Tibial nerve (tissue), 4 donors: ENCODE measurements at regions not wholly inside any gene's neighbourhood (a gene's known extent, or its start where the extent isn't known, plus 50 kb on each side); places are given as distances from the start of the nearest gene placed in this dataset.

Experiments used
- DNase-seq, 2 donors: peaks; one replicate each; pipeline ENCODE4 v3.0.0-alpha.2; 2019; ENCODE audit warnings: low spot score in 2 of 2
- H3K27ac ChIP-seq, 4 donors: fragments of 200-600 bp; sonication (generic) in 3 of 4; one replicate each; pipeline ENCODE4 v1.5.1; 2017 to 2019; ENCODE audit warnings: mild to moderate bottlenecking in 1 of 4
- H3K27me3 ChIP-seq, 2 donors: fragments of 200-600 bp; sonication (generic) in 1 of 2; one replicate each; pipeline versions ENCODE4 v1.5.1 to v1.6.0; 2017 to 2019
- H3K36me3 ChIP-seq, 3 donors: fragments of 200-600 bp; sonication (generic); one replicate each; pipeline ENCODE4 v1.5.1; 2018 to 2019
- H3K4me1 ChIP-seq, 4 donors: fragments of 200-600 bp; sonication (generic) in 3 of 4; one replicate each; pipeline ENCODE4 v1.5.1; 2017 to 2019
- H3K4me3 ChIP-seq, 4 donors: fragments of 200-600 bp; sonication (generic) in 3 of 4; one replicate each; pipeline ENCODE4 v1.5.1; 2017 to 2019; ENCODE audit warnings: mild to moderate bottlenecking in 1 of 4, moderate library complexity in 1 of 4
- H3K9me3 ChIP-seq, 4 donors: fragments of 200-600 bp; sonication (generic) in 3 of 4; one replicate each; pipeline ENCODE4 v1.5.1; 2017 to 2019
- EP300 ChIP-seq, 2 donors: sonication (generic); formaldehyde crosslinking; IDR thresholded peaks; one replicate each; pipeline ENCODE4 v1.6.1; 2017; ENCODE audit warnings: antibody characterized with exemption in 2 of 2, mild to moderate bottlenecking in 1 of 2
- POLR2A ChIP-seq, 2 donors: fragments of 450-650 bp; IDR thresholded peaks; one replicate each; pipeline ENCODE4 v1.6.1; 2017; ENCODE audit warnings: antibody characterized with exemption in 2 of 2, mild to moderate bottlenecking in 2 of 2, moderate library complexity in 2 of 2
- WGBS, 2 donors: methylation state at CpG; one replicate each; pipeline ENCODE4 v1.1.5; 2018; 5-methylcytosine and 5-hydroxymethylcytosine counted together
- TF ChIP-seq, protein P1 (sequence below), 5 experiments: fragments of 200-600 bp in 3 of 5; fragments of 450-650 bp in 2 of 5; sonication (generic) in 3 of 5; IDR thresholded peaks; one replicate each; pipeline ENCODE4 v1.5.1; 2016 to 2019; ENCODE audit warnings: antibody characterized with exemption in 5 of 5, mild to moderate bottlenecking in 3 of 5, moderate library complexity in 2 of 5

DNA sequence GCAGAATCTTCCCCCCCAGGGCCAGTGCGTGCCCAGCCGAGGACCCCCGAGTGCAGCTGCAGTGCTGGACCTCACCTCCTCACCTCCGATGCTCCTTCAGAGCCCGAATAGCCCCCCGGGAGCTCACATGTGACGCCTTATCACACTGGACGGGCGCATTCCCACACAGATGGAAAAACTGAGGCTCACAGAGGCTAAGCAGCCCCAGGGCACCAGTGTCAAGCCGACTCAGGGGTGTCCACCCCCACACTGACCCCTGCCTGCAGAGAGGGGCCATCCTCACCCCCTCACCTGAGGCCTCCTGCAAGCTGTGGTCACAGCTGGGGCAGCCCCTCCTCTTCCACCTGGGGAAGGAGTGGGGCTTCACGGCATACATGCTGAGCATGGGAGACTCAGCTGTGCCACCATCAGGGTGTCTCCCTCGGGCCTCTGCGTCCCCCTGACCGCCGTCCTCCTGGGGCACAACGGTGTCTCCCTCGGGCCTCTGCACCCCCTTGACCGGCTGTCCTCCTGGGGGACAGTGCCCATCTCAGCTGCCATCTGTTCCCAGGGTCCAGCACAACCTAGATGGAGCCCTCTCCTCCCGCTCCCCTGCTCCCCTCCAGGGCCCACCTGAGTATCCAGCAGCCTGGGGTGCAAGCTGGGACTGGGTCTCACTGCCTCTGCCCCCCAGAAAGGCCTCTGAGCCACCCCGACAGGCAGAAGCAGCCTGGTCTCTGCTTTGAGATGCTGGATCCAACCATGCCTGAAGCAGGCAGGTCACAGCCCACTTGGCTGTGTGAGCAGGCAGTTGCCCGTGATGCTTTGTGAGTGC is 85.3 kb upstream of the NKX1-1 start:
- H3K9me3 ChIP-seq: peaks cover 0 to 4% (median 0%) of the 10 kb centered on the region in 4 donors

DNA sequence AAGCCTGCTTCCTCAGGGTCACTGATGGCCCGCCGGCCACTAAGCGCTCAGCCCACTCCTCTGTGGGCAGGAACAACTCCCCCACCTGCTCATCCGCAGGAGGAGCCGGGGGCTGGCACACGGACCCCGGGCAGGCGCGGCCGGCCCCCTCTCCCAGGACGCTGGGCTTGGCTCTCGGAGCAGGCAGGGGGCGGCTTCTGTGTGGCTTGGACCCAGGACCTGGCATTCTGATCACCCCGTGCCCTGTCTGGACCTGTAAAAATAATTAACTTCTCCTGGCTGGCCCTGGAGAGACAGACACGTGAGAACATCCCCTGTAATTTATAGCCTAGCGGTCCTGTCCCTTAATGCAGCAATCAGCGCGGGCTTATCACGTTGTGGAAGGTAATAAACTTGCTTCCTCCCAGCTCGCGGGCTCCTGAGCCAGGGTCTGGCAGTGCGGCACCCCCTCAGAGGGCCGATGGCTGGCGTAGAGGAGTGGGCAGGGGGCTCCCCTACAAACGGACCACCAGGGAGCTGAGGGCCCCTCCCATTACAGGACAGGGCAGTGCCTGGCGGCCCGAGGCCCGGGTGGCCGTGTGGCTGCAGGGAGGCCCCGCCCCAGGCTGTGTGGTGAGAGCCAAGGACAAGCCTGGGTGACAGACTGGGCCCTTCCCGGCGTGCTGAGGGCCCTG is 84.5 kb upstream of the NKX1-1 start:
- Histone ChIP-seq H3K4me3 (no peak overlapping the region), H3K4me1 (no peaks in the 10 kb centered on the region), H3K9me3 (peaks cover 0 to 12% (median 2%) of the 10 kb centered on the region in 4 donors), H3K27ac (no peak overlapping the region), H3K27me3 (peaks cover 0 to 47% of the 10 kb centered on the region in 2 donors), H3K36me3 (no peaks in the 10 kb centered on the region)
- TF ChIP-seq, protein P1, sequence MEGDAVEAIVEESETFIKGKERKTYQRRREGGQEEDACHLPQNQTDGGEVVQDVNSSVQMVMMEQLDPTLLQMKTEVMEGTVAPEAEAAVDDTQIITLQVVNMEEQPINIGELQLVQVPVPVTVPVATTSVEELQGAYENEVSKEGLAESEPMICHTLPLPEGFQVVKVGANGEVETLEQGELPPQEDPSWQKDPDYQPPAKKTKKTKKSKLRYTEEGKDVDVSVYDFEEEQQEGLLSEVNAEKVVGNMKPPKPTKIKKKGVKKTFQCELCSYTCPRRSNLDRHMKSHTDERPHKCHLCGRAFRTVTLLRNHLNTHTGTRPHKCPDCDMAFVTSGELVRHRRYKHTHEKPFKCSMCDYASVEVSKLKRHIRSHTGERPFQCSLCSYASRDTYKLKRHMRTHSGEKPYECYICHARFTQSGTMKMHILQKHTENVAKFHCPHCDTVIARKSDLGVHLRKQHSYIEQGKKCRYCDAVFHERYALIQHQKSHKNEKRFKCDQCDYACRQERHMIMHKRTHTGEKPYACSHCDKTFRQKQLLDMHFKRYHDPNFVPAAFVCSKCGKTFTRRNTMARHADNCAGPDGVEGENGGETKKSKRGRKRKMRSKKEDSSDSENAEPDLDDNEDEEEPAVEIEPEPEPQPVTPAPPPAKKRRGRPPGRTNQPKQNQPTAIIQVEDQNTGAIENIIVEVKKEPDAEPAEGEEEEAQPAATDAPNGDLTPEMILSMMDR (IDR thresholded peaks at IDR 0.05): no peak
- TF ChIP-seq EP300 (IDR thresholded peaks at IDR 0.05): no peak
- no peak for TF ChIP-seq POLR2A (IDR thresholded peaks at IDR 0.05)
- WGBS, 2 donors: 19 to 22% methylated on average over 17 to 22 of the region's 32 CpGs
- no peak for DNase-seq

More for the DNA sequence above, 85.3 kb upstream of the NKX1-1 start:
- WGBS, 2 donors: 74 to 79% methylated on average over 17 to 18 of the region's 21 CpGs
- H3K27me3 ChIP-seq: peaks cover 0 to 47% of the 10 kb centered on the region in 2 donors
- DNase-seq: no peak
- no peaks in the 10 kb centered on the region for H3K4me1 ChIP-seq
- H3K36me3 ChIP-seq: no peaks in the 10 kb centered on the region
- TF ChIP-seq, protein P1 (IDR thresholded peaks at IDR 0.05): no peak
- no peak for TF ChIP-seq EP300 (IDR thresholded peaks at IDR 0.05)
- no peak for TF ChIP-seq POLR2A (IDR thresholded peaks at IDR 0.05)
- H3K27ac ChIP-seq: no peak overlapping the region
- no peak overlapping the region for H3K4me3 ChIP-seq

DNA sequence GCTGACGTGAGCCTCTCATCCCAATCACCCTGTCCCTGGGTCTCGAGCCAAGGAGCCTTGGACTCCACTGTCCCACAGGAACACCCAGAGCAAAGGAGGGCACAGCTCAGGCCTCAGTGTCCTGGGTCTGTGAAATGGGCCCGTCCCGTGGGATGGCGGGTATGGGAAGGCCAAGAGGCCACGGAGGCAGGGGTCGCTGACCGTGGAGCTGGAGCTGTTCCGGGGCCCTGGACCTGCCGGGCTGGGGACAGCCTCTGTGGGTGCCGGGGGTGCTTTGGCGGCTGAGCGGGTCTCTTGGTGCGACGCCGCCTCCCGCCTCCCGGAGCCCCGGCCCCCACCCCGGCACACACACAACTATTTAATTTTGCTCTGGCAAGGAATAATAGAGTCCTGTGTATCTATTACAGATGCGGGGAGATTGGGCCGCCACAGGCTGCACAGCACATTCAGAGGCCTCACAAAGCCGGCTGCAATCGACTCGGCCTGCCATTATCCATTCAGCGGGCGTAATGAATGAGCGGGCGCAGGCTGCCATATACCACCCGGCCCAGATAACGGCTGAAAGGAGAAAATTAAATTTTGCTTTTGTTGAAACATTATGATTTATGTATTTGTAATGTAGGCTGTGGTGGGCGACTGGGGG is 83.9 kb upstream of the NKX1-1 start:
- DNase-seq: no peak
- Histone ChIP-seq H3K36me3 (no peaks in the 10 kb centered on the region), H3K4me1 (no peaks in the 10 kb centered on the region), H3K9me3 (peaks cover 0 to 18% (median 2%) of the 10 kb centered on the region in 4 donors), H3K27me3 (peaks cover 0 to 47% of the 10 kb centered on the region in 2 donors), H3K27ac (no peak overlapping the region), H3K4me3 (no peak overlapping the region)
- TF ChIP-seq, protein P1 (IDR thresholded peaks at IDR 0.05): no peak
- no peak for TF ChIP-seq POLR2A (IDR thresholded peaks at IDR 0.05)
- TF ChIP-seq EP300 (IDR thresholded peaks at IDR 0.05): no peak
- 64 to 70% methylated on average over 25 to 32 of the region's 32 CpGs for WGBS, 2 donors

DNA sequence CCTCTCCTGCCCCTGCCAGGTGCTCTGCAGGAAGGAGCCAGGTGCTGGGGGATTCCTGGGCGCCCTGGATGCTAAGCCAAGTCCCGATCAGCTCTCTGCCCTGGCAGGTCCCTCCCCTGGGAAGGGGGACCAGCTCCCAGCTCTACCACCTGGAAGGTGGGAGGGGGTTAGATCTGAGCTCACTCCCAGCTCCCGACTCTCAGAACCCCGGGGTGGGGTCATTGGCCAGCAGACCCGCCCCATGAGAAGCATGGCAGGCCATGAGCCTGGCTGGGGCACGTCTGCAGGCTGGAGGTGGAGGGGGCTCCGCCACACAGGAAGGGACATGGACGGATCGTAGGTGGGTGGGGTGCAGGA is 83.4 kb upstream of the NKX1-1 start:
- Histone ChIP-seq H3K9me3 (peaks cover 0 to 23% (median 4%) of the 10 kb centered on the region in 4 donors), H3K36me3 (no peaks in the 10 kb centered on the region), H3K27me3 (peaks cover 0 to 42% of the 10 kb centered on the region in 2 donors), H3K27ac (no peak overlapping the region), H3K4me1 (no peaks in the 10 kb centered on the region), H3K4me3 (no peak overlapping the region)
- WGBS, 2 donors: 76 to 81% methylated on average over 4 to 9 of the region's 9 CpGs
- no peak for TF ChIP-seq EP300 (IDR thresholded peaks at IDR 0.05)
- DNase-seq: no peak

DNA sequence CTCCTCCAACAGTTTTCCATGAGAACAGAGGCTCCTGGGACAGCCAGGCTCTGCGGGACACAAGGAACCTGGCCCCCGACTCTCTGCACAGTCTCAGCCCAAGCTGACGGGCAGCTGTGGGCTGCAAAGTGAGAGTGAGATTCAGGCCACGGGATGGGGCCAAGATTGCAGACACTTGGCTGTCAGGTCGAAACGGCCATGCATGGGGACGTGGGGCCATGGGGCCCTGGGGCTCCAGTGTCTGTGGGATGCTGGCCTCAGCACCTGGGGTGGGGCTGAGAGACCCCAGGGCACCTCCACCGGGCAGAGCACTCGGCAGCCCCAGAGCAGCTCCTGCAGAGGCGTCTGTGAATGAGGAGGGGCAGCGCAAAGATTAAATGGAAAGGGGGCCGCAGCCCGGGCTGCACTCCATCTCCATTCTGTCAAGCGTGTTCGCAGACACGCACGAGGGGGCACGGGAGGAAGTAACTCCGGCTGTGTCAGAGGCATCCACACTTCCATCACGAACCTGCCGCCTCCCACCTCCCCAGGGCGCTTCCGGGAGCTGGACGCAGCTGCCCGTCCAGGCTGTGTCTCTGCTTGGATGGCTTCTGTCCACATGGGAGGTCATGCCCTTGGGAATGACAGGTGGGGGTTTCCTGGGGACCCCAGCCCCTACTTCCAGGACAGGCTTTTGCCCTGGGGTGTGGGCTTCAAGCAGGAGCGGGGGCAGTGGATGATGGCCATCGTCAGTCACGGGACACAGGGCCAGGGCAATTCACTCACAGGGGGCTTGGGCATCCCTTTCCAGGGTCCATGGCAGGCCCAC is 82.8 kb upstream of the NKX1-1 start:
- no peak for DNase-seq
- WGBS, 2 donors: 63 to 73% methylated on average over 21 to 27 of the region's 28 CpGs
- peaks cover 0 to 37% of the 10 kb centered on the region in 2 donors for H3K27me3 ChIP-seq

More for the DNA sequence above, 82.8 kb upstream of the NKX1-1 start:
- H3K4me1 ChIP-seq: no peaks in the 10 kb centered on the region
- no peak overlapping the region for H3K4me3 ChIP-seq
- H3K9me3 ChIP-seq: peaks cover 0 to 28% (median 4%) of the 10 kb centered on the region in 4 donors
- H3K27ac ChIP-seq: no peak overlapping the region
- TF ChIP-seq EP300 (IDR thresholded peaks at IDR 0.05) (no peak), POLR2A (IDR thresholded peaks at IDR 0.05) (no peak)
- TF ChIP-seq, protein P1 (IDR thresholded peaks at IDR 0.05): no peak
- H3K36me3 ChIP-seq: no peaks in the 10 kb centered on the region
